ENCODE measurements at regions not wholly inside any gene's neighbourhood (a gene's known extent, or its start where the extent isn't known, plus 50 kb on each side); places are given as distances from the start of the nearest gene placed in this dataset.

- no peak for DNase-seq
These were observed 793.7 kb upstream of the LCORL start for GRCh38 chr4:18815081-18815778.

DNA sequence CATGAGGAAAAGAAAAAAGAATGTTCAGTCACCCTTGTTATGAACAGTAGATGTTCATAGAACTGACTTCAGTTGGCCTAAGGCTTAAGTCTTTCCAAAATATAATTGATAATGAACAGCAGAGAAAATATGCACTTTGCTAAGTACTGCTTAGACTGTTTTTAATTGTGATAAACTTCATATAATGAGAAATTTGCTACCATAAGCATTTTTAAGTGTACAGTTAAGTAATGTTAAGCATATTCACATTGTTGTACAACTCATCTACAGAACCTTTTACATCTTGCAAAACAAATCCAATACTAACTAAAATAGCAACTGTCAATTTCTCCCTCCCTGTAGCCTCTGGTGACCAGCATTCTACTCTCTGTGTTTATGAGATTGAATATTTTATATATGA lies 792.2 kb upstream of the LCORL start:
- no peak for DNase-seq

GRCh38 chr4:18813055-18813454 lies 791.5 kb upstream of the LCORL start:
- no peak for DNase-seq

DNA sequence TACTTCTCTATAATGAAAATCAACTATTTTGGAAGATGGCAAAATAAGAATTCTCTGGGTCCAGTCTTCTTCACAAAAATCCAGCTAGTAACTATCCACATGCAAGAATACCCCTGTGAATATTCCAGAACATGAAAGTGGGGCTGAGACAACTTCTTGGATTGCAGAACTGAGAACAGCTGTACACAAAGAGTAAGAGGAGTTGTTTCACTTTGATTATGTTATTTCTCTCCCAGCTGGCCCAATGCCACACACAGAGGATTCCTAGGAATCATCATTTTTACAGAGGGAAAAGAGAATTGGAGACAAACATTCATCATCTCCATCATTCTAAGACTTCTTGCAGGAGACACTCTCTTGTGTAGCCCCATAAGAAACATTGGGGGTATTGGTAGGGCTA lies 782.2 kb upstream of the LCORL start:
- DNase-seq = no peak

DNA sequence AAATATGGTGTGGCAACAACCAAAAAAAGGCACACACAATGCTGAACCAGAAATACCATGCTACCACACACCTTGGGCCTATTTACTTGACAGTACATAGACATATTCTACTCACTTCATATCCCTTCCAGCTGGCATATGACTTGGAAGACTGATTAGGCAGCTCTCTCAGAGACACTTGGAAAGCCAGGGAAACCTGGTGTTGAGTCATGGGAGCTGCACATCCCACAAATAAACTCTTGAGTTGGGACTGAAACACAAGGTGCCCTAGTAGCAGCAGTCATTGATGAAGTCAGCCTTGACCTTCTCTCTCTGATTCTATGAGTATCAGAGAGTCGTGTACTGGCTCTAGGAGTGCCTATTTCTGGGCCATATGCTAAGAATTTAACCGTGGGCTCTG lies 776.6 kb upstream of the LCORL start:
- no peak for DNase-seq

DNA sequence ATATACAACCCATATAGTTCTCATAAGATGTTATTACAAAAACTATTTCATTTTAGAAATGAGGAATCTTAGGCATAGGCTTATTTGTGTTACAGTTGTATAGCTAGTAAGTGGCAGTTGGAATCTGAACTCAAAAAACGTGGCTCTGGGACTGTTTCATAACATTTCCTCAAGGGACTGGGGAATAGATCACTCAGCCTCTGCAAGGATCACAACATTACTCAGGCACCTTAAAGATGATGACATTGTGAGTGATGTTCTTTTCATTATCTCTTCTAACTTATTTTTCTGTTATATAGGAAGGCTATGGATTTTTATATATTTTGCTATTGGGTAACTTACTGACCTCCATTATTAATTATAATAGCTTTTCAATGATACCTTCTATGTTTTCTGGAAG lies 774.2 kb upstream of the LCORL start:
- no peak for DNase-seq

DNA sequence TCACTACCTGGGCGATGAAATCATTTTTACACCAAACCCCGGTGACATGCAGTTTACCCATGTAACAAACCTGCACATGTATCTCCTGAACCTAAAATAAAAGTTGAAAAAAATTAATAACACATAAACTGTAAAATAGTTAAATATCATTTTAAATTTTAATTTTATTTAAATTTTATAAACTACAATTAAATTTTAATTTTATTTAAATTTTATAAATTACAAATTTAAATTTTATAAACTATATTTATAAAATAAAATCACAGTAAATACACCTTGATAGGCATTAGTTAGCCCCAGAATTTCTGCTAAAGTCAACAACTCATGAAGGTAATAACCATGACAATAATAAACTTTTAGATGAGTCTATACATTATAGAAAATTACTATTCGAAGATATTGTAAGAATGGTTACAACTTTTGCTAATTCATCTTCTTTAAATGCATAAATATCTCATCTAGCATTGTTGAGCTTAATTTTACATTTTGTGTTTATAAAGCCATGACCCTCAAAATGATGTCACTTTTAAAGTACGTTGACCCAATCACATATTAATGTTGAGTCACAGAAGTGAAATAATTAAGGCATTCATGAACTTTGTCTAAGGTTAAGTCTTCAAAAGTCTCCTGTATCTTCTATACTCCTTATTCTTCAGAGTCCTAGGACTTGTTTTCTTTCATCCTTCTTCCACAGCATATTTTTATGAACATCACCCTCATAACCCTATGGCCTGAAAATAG lies 755.8 kb upstream of the LCORL start:
- DNase-seq = no peak

DNA sequence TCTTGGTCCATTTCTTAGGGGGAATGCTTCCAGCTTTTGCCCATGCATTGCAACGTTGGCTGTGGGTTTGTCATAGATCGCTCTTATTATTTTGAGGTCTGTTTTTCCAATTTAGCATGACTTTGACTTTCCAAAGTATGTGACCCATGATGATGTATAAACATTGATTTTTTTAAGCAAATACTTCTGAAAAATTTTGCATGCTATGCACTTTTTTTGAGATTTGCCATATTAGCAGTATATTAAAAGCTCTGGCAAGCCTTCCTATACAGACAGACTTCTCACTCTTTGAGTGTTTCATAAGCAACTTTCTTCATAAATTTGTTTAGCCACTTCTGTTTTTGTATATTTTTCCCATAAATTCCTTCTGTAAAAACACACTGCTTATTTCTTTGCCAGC lies 746.4 kb upstream of the LCORL start:
- DNase-seq = no peak

DNA sequence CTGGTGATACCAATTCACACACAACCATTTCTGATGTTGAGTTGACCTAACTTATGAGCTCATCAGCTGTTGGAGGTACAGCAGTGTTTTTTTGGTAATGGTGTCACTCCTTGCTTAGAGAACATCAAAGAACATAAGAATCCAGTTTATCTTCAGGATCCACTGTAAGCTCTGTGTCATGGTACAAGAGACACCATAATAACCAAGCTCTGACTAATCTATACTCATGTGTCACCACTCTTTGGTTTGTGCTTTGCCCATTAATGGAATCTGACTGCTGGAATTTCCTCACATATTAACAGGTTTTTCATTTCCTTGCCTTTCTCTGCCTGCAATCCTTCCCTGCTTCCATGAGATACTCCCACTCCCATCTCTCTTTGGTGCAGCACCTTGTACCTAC lies 735.1 kb upstream of the LCORL start:
- no peak for DNase-seq

- no peak for DNase-seq
These were observed 732.6 kb upstream of the LCORL start for GRCh38 chr4:18754180-18754579.

DNA sequence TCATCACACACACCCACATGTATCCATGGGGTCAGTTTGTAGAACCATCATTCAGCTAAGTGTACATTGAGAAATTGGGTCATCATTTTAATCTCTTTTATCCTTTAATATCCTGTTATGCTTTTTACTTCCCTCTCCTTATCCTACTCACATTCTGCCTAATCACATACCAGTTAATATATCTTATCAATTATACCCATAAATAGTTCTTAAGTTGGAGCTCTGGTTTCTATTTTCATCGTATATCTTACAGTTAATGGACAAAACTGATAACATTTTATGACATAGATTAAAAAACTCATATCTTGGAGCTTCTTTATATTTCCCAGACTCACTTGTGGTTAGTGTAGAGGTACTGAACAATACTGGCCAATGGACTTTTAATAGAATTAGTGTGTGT lies 729.5 kb upstream of the LCORL start:
- DNase-seq = no peak

DNA sequence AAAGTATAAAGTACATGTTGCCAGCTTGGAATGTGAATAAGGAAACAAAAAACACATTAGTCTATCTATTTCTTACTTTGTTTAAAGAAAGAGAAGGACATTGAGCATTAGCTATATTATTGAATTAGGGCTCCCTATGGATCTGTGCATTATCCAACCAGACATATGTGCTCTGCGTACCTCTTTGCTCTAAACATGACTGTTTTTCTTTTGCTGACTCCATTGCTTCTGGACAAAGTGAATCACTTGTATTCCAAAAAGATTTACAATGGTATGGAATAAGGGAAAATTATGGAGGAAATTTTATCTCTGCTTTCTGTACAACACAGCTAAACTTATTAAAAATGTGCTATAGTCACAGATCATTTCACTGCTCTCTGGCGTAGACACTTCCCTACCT lies 727.8 kb upstream of the LCORL start:
- no peak for DNase-seq

DNA sequence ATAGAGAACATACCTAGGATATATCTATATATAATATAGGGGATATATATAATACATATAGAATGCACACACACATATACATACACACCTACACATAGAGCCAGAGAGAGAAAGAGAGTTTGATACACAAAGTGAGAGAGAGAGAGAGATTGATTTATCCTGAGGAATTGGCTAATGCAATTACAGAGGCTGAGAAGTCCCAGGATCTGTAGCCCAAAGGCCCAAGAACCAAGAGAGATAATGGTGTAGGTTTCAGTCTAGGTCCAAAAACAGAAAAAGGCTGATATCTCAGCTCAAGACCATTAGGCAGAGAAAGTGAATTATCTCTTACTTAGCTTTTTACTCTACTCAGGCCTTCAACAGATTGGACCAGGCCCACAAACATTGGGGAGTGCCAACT lies 715.0 kb upstream of the LCORL start:
- DNase-seq = no peak

DNA sequence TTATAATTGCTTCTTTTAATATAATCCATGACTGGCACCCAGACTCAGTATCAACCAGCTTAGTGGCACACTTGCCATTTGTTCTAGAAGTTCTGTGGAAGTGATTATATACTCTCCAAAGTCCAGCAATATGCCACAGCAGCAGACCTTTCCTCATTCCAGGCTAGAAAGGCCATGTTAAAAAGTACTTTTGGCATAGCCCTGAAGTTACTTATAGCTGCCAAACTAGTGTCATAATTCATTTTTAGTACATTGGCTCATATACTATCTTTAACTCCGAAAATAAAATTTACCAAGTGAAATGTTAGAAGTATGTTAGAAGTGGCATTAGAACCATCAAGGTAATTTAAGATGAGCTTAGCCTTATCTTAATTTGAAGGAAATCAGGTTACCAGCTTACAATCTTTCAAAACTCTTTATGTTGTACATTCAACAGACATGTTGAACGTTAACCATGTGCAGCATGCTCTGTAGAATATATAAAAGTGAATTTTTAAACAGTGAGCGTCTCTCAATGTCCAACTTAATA lies 714.2 kb upstream of the LCORL start:
- no peak for DNase-seq

- no peak for DNase-seq
These were observed 712.9 kb upstream of the LCORL start for GRCh38 chr4:18734405-18734804.

DNA sequence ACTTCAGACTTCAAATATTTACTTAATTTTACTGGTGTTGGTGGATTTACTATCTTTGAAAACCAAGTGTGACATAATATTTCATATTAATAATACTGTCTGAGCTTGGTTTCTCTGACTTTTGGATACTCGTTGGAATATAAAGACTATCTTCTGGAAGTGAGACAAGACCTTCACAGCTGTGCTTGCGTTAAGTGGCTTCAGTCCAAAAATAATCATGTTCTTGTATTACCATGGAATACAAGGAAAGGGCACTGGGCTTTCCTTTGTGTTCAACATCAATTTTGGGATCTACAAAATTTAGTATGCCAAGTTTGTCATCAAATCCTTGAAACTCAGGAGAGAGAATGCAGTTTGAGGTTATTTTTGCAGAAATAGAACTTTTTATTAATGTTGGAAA lies 712.4 kb upstream of the LCORL start:
- DNase-seq = no peak

DNA sequence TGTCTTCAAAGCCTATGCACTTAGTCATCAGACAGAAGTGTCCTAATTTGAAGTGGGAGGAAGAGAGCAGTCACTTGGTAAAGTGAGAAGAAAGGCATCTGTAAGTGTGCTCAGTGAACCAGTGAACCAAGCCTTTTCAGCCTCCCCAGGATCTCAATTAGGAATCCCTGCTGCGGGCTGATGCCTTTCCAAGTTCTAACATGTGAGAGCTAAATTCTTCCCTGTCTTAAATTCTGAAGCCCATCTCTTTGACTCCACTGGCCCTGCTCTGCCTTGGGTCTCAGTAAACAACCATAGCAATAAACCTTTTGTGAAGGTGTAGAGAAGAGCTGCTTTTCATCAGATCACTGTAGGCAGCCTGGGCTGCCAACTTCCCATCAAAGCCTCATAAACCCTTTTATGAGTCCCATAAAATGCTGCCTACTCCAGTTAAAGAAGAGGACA lies 701.2 kb upstream of the LCORL start:
- DNase-seq = no peak

- no peak for DNase-seq
These were observed 676.7 kb upstream of the LCORL start for GRCh38 chr4:18698119-18698883.

- DNase-seq = no peak
These were observed 674.4 kb upstream of the LCORL start for GRCh38 chr4:18695733-18696527.

- DNase-seq = no peak
These were observed 670.1 kb upstream of the LCORL start for GRCh38 chr4:18691431-18692200.

DNA sequence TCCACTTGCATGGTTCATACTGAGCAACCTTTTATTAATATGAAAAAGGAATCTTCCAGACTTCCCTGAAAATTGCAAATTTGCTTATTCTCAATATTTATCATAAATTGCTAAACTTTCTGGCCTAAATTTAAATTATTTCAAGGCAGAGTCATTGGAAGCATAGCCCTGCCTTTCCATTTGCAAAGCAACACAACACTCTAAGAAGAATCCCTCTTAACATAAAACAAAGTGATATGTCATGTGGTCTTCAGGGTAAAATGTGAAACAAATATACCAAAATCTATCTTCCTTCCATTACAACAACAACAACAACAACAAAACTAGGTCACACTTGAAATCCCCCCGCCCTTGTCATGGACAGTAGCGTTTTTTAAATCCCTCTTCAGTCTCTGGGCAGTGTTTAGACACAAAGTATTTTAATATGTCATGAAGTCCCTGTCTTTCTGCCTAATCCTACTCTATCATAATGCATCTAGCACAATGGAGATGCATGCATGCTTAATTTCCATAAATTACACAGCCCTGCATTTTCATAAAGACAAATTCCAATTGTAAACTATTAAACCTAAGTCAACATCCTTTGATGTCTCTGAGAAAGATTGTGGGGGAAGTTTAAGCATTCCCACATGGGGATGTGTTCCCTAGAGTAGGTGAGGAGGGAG lies 668.9 kb upstream of the LCORL start:
- DNase-seq = no peak
